ENCODE measurements at regions not wholly inside any gene's neighbourhood (a gene's known extent, or its start where the extent isn't known, plus 50 kb on each side); places are given as distances from the start of the nearest gene placed in this dataset.

DNA sequence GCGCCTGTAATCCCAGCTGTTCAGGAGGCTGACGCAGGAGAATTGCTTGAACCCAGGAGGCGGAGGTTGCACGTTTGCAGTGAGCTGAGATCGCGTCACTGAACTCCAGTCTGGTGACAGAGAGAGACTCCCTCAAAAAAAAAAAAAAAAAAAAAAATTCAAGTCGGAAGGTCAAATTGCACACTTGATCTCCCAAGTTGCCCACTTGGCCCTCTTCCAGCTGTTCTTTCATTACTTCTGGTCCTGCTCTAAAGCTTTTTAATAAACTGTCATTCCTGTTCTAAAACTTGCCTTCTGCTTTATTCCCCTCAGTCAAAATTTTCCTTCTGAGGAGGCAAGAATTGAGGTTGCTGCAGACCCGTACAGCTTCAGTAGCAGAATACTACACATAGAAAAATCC lies 2358.0 kb downstream of the ARAP2 start:
- TF ChIP-seq ZNF274 (IDR thresholded peaks at IDR 0.05; ENCODE audit: low read depth, low read length) = no peak
- no peak for TF ChIP-seq YY1 (IDR thresholded peaks at IDR 0.05; ENCODE audit: insufficient read depth, insufficient read length)
- TF ChIP-seq SUZ12 (IDR thresholded peaks at IDR 0.05; ENCODE audit: extremely low read depth, insufficient read depth, insufficient read length) = no peak

Measured in NT2/D1 (cell line).